H1 (cell line): ENCODE measurements at regions not wholly inside any gene's neighbourhood (a gene's known extent, or its start where the extent isn't known, plus 50 kb on each side); places are given as distances from the start of the nearest gene placed in this dataset.

Source experiments
- CTCF ChIA-PET: fragments of 300-600 bp; sonication (Branson Sonifier 250); formaldehyde crosslinking; loops from one replicate; lab custom pipeline; 2021; ENCODE audit not compliant: partially characterized antibody; lab: Charles Lee
- POLR2A ChIA-PET: fragments of 300-600 bp; sonication (Branson Sonifier 250); formaldehyde crosslinking; loops from one replicate; lab custom pipeline; 2021; ENCODE audit warnings: inconsistent platforms; ENCODE audit not compliant: partially characterized antibody; lab: Charles Lee
- DNase-seq, 2 experiments: peaks; one replicate each; pipeline versions ENCODE4 v3.0.0 to v3.0.0-alpha.2; 2010 to 2022; ENCODE audit warnings: low spot score in 2 of 2, low read depth in 1 of 2, mixed read lengths in 1 of 2
- FAIRE-seq: peaks from 2 replicates; lab custom pipeline; 2011; peaks lifted over from hg19 to GRCh38; lab: Jason Lieb, UNC
- H2AFZ ChIP-seq: 2 replicates; pipeline ENCODE4 v1.8.1; 2012; ENCODE audit warnings: low read length, inconsistent platforms
- H2AK5ac ChIP-seq: 2 replicates; pipeline ENCODE4 v1.6.1; 2013; ENCODE audit warnings: low read depth, low read length
- H2BK120ac ChIP-seq: replicated peaks from 2 replicates; pipeline ENCODE3; 2013; ENCODE audit warnings: low read depth, low read length, inconsistent platforms
- H2BK12ac ChIP-seq: 2 replicates; pipeline ENCODE4 v1.6.1; 2013; ENCODE audit warnings: low read depth, low read length
- H2BK15ac ChIP-seq: 2 replicates; pipeline ENCODE4 v1.6.1; 2013; ENCODE audit warnings: low read length
- H2BK20ac ChIP-seq: 2 replicates; pipeline ENCODE4 v1.6.1; 2013; ENCODE audit warnings: low read length
- H2BK5ac ChIP-seq: 2 replicates; pipeline ENCODE4 v1.6.1; 2013; ENCODE audit warnings: low read depth, low read length
- H3K14ac ChIP-seq: 2 replicates; pipeline ENCODE4 v1.6.1; 2013; ENCODE audit warnings: inconsistent platforms; ENCODE audit not compliant: insufficient read length
- H3K18ac ChIP-seq: 2 replicates; pipeline ENCODE4 v1.6.1; 2013; ENCODE audit warnings: low read length; ENCODE audit errors: extremely low read depth
- H3K23ac ChIP-seq: 2 replicates; pipeline ENCODE4 v1.6.1; 2013; ENCODE audit warnings: inconsistent platforms; ENCODE audit not compliant: insufficient read length
- H3K23me2 ChIP-seq: 2 replicates; pipeline ENCODE4 v1.6.1; 2013; ENCODE audit warnings: low read depth, low read length
- H3K27ac ChIP-seq: 2 replicates; pipeline ENCODE4 v1.6.1; 2011; ENCODE audit warnings: low read depth, low read length, inconsistent platforms
- H3K27me3 ChIP-seq, 4 experiments: replicated peaks in 1 of 4; 1 replicate in 1 of 4; 2 replicates in 3 of 4; pipeline versions ENCODE4 v1.6.1 to v1.8.1; 2011 to 2013; ENCODE audit warnings: low read length in 3 of 4, mild to moderate bottlenecking in 3 of 4, inconsistent platforms in 2 of 4, mixed read lengths in 2 of 4, moderate library complexity in 1 of 4; ENCODE audit not compliant: control insufficient read depth in 3 of 4, insufficient read depth in 3 of 4; ENCODE audit errors: extremely low read depth in 1 of 4
- H3K36me3 ChIP-seq, 4 experiments: 2 replicates each; pipeline versions ENCODE4 v1.6.1 to v1.8.1; 2011 to 2013; ENCODE audit warnings: mild to moderate bottlenecking in 4 of 4, low read length in 3 of 4, moderate library complexity in 2 of 4, control low read depth in 1 of 4, inconsistent platforms in 1 of 4; ENCODE audit not compliant: insufficient read depth in 4 of 4, control insufficient read depth in 2 of 4
- H3K4ac ChIP-seq: replicated peaks from 2 replicates; pipeline ENCODE3; 2013; ENCODE audit warnings: low read length, low read depth, mixed read lengths, inconsistent platforms; ENCODE audit not compliant: insufficient read length
- H3K4me1 ChIP-seq, 4 experiments: replicated peaks in 1 of 4; 1 replicate in 1 of 4; 2 replicates in 3 of 4; pipeline versions ENCODE4 v1.6.1 to v1.8.1; 2011 to 2013; ENCODE audit warnings: low read length in 3 of 4, inconsistent platforms in 2 of 4, mixed read lengths in 1 of 4; ENCODE audit not compliant: insufficient read depth in 4 of 4, control insufficient read depth in 3 of 4
- H3K4me2 ChIP-seq, 2 experiments: 2 replicates each; pipeline versions ENCODE4 v1.6.1 to v1.8.1; 2011 to 2013; ENCODE audit warnings: low read depth in 2 of 2, low read length in 2 of 2, control low read depth in 1 of 2, inconsistent platforms in 1 of 2, mild to moderate bottlenecking in 1 of 2; ENCODE audit not compliant: insufficient read depth in 1 of 2
- H3K4me3 ChIP-seq, 4 experiments: fragments of 200-600, 300-600 bp in 1 of 4; sonication (generic), shearing (Covaris generic), sonication (Bioruptor Twin) in 1 of 4; 2 replicates each; pipeline versions ENCODE4 v1.5.1 to v1.8.1; 2011 to 2016; ENCODE audit warnings: low read length in 4 of 4, low read depth in 3 of 4, control low read depth in 2 of 4, inconsistent platforms in 2 of 4, mild to moderate bottlenecking in 2 of 4, mixed read lengths in 1 of 4, moderate library complexity in 1 of 4; ENCODE audit not compliant: insufficient read depth in 2 of 4; ENCODE audit errors: extremely low read depth in 1 of 4
- H3K56ac ChIP-seq: replicated peaks from 2 replicates; pipeline ENCODE3; 2013; ENCODE audit warnings: low read depth, mild to moderate bottlenecking, mixed read lengths, low read length, inconsistent platforms; ENCODE audit not compliant: insufficient read length
- H3K79me1 ChIP-seq: 2 replicates; pipeline ENCODE4 v1.6.1; 2013; ENCODE audit warnings: low read depth, low read length, control low read depth
- H3K79me2 ChIP-seq, 2 experiments: 2 replicates each; pipeline versions ENCODE4 v1.6.1 to v1.8.1; 2012 to 2013; ENCODE audit warnings: low read length in 2 of 2, mild to moderate bottlenecking in 2 of 2, inconsistent platforms in 1 of 2; ENCODE audit not compliant: insufficient read depth in 2 of 2, control insufficient read depth in 1 of 2
- H3K9ac ChIP-seq, 4 experiments: replicated peaks in 1 of 4; 1 replicate in 1 of 4; 2 replicates in 3 of 4; pipeline versions ENCODE4 v1.6.1 to v1.8.1; 2011 to 2013; ENCODE audit warnings: low read depth in 3 of 4, low read length in 3 of 4, control low read depth in 2 of 4, mild to moderate bottlenecking in 2 of 4, moderate library complexity in 2 of 4, inconsistent platforms in 1 of 4; ENCODE audit errors: extremely low read depth in 1 of 4
- H3K9me3 ChIP-seq, 2 experiments: 2 replicates each; pipeline versions ENCODE4 v1.6.1 to v1.8.1; 2012 to 2013; ENCODE audit warnings: mild to moderate bottlenecking in 2 of 2, moderate library complexity in 2 of 2, control low read depth in 1 of 2, inconsistent platforms in 1 of 2, low read depth in 1 of 2, low read length in 1 of 2, mixed read lengths in 1 of 2; ENCODE audit not compliant: insufficient read depth in 2 of 2
- H4K20me1 ChIP-seq, 2 experiments: replicated peaks in 1 of 2; 2 replicates each; pipeline versions ENCODE3 to v1.8.1; 2011 to 2013; ENCODE audit warnings: inconsistent platforms in 2 of 2, low read length in 2 of 2, mild to moderate bottlenecking in 1 of 2; ENCODE audit not compliant: insufficient read depth in 2 of 2, control insufficient read depth in 1 of 2
- H4K5ac ChIP-seq: 2 replicates; pipeline ENCODE4 v1.6.1; 2013; ENCODE audit warnings: low read length, low read depth, mixed read lengths, inconsistent platforms; ENCODE audit not compliant: insufficient read length
- H4K8ac ChIP-seq: 2 replicates; pipeline ENCODE4 v1.8.0; 2013; ENCODE audit warnings: mild to moderate bottlenecking, moderate library complexity, low read length, inconsistent platforms; ENCODE audit not compliant: insufficient read depth; ENCODE audit errors: extremely low read depth
- H4K91ac ChIP-seq: replicated peaks from 2 replicates; pipeline ENCODE3; 2013; ENCODE audit warnings: low read length, mixed read lengths, inconsistent platforms; ENCODE audit not compliant: insufficient read length
- SP1 ChIP-seq: IDR thresholded peaks from 2 replicates; pipeline ENCODE4 v1.6.1; 2011; ENCODE audit warnings: low read depth, low read length
- SRF ChIP-seq: IDR thresholded peaks from 2 replicates; pipeline ENCODE4 v1.6.1; 2011; ENCODE audit warnings: mild to moderate bottlenecking, low read depth, low read length, moderate library complexity
- YY1 ChIP-seq: IDR thresholded peaks from 2 replicates; pipeline ENCODE4 v1.6.1; 2011; ENCODE audit warnings: low read depth, mild to moderate bottlenecking, low read length
- WGBS, 2 experiments: shearing (Covaris generic) in 1 of 2; methylation state at CpG; one replicate each; pipeline versions ENCODE4 v1.1.6 to v1.1.7; 2013 to 2015; ENCODE audit warnings: low lambda C conversion rate in 2 of 2, mixed read lengths in 2 of 2, inconsistent platforms in 1 of 2, low coverage in 1 of 2, missing lambda C conversion rate in 1 of 2; ENCODE audit not compliant: insufficient replicate concordance in 2 of 2, insufficient coverage in 1 of 2, insufficient read length in 1 of 2; ENCODE audit errors: extremely low coverage in 1 of 2, missing lambda C conversion rate in 1 of 2; 5-methylcytosine and 5-hydroxymethylcytosine counted together
- TF ChIP-seq, protein P1 (sequence below), 3 experiments: IDR thresholded peaks; 1 replicate in 2 of 3; 2 replicates in 1 of 3; pipeline versions ENCODE4 v1.5.1 to v1.6.1; 2011; ENCODE audit warnings: low read length in 3 of 3, mild to moderate bottlenecking in 3 of 3, inconsistent platforms in 2 of 3, low read depth in 1 of 3, moderate library complexity in 1 of 3; ENCODE audit not compliant: insufficient read depth in 1 of 3; ENCODE audit errors: control extremely low read depth in 1 of 3

GRCh38 chr11:38667359-38667758 lies 2069.3 kb upstream of the RAG2 start:
- CTCF ChIA-PET, result no interaction called here
- DNase-seq (no peak), FAIRE-seq (no peak)
- TF ChIP-seq YY1, result no peak
- TF ChIP-seq SP1, result no peak
- TF ChIP-seq, protein P1, sequence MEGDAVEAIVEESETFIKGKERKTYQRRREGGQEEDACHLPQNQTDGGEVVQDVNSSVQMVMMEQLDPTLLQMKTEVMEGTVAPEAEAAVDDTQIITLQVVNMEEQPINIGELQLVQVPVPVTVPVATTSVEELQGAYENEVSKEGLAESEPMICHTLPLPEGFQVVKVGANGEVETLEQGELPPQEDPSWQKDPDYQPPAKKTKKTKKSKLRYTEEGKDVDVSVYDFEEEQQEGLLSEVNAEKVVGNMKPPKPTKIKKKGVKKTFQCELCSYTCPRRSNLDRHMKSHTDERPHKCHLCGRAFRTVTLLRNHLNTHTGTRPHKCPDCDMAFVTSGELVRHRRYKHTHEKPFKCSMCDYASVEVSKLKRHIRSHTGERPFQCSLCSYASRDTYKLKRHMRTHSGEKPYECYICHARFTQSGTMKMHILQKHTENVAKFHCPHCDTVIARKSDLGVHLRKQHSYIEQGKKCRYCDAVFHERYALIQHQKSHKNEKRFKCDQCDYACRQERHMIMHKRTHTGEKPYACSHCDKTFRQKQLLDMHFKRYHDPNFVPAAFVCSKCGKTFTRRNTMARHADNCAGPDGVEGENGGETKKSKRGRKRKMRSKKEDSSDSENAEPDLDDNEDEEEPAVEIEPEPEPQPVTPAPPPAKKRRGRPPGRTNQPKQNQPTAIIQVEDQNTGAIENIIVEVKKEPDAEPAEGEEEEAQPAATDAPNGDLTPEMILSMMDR (IDR thresholded peaks at IDR 0.05; ENCODE audit: control extremely low read depth in 1 of 3, insufficient read depth in 1 of 3, low read depth in 1 of 3, low read length in 3 of 3), result no peak
- no peak for TF ChIP-seq SRF
- Histone ChIP-seq H4K91ac (no peak overlapping the region), H2AK5ac (no peak overlapping the region), H3K9ac (no peak overlapping the region), H3K27ac (no peak overlapping the region), H2AFZ (no peak overlapping the region), H3K27me3 (no peaks in the 10 kb centered on the region), H2BK120ac (no peak overlapping the region), H3K79me2 (no peaks in the 10 kb centered on the region), H3K4me2 (no peak overlapping the region), H3K23me2 (no peaks in the 10 kb centered on the region), H3K36me3 (no peaks in the 10 kb centered on the region), H3K56ac (no peak overlapping the region), H3K4me1 (no peaks in the 10 kb centered on the region), H2BK12ac (no peak overlapping the region), H2BK20ac (no peak overlapping the region), H3K79me1 (no peaks in the 10 kb centered on the region), H3K18ac (no peak overlapping the region), H3K4me3 (no peak overlapping the region), H3K14ac (no peak overlapping the region), H3K9me3 (no peaks in the 10 kb centered on the region), H2BK15ac (no peak overlapping the region), H4K8ac (no peak overlapping the region), H3K23ac (no peak overlapping the region), H3K4ac (no peak overlapping the region), H4K5ac (no peak overlapping the region), H2BK5ac (no peak overlapping the region), H4K20me1 (no peaks in the 10 kb centered on the region)
- POLR2A ChIA-PET, result no interaction called here
- WGBS, 2 experiments, result 95% methylated on average over 10 of the region's 10 CpGs; no CpG with 5 or more reads in 1 of the 2 experiments
